AG04450 (cell line): ENCODE measurements at regions not wholly inside any gene's neighbourhood (a gene's known extent, or its start where the extent isn't known, plus 50 kb on each side); places are given as distances from the start of the nearest gene placed in this dataset.

Experiments
- CTCF ChIA-PET: fragments of 300-600, 350-600 bp; formaldehyde crosslinking; extraction: SDS; loops from one replicate; lab custom pipeline; 2022; ENCODE audit warnings: antibody characterized with exemption, inconsistent platforms; lab: Charles Lee
- POLR2A ChIA-PET: fragments of 350-600 bp; formaldehyde crosslinking; extraction: SDS; loops from one replicate; lab custom pipeline; 2021; ENCODE audit warnings: antibody characterized with exemption, inconsistent platforms; lab: Yijun Ruan, JAX
- DNase-seq: peaks from one replicate; pipeline ENCODE4 v3.0.0-alpha.2; 2011; ENCODE audit warnings: low read depth, low spot score
- H3K27ac ChIP-seq: one replicate; pipeline ENCODE4 v1.5.1; 2012; ENCODE audit warnings: low read depth, low read length, control low read depth
- H3K27me3 ChIP-seq: one replicate; pipeline ENCODE4 v1.6.0; 2012; ENCODE audit warnings: low read length; ENCODE audit not compliant: control insufficient read depth, insufficient read depth
- H3K4me3 ChIP-seq: 2 replicates; pipeline ENCODE4 v1.5.1; 2011; ENCODE audit warnings: mild to moderate bottlenecking, low read depth, low read length, control low read depth
- H3K9me3 ChIP-seq: 2 replicates; pipeline ENCODE4 v1.5.1; 2012; ENCODE audit warnings: low read length; ENCODE audit not compliant: control insufficient read depth, insufficient read depth
- TF ChIP-seq, protein P1 (sequence below): IDR thresholded peaks from 2 replicates; pipeline ENCODE4 v1.5.1; 2011; ENCODE audit warnings: low read depth, low read length, control low read depth, inconsistent platforms

DNA sequence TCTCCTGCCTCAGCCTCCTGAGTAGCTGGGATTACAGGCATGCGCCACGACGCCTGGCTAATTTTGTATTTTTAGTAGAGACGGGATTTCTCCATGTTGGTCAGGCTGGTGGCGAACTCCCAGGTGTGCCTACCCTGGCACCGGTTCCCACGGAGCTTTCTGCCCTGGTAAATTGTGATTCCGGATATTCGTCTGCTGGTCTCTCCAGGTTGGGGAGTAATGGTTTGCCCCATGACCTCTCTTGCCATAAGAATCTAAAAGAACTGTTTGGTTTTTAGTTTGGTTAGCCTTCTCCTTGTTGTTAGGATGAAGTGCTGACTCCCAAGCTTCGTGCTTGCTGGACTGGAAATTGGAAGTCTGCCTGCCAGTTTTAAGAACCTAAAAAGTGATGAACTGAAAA, 223.8 kb downstream of the BCAS1 start:
- no peaks in the 10 kb centered on the region for H3K27me3 ChIP-seq
- ChIA-PET CTCF (no interaction called here), POLR2A (interaction anchor here (1.0 kb wide), 1 partner anchor 17 kb away, joined by 3 read pairs; no protein-coding TSS in a partner anchor)
- TF ChIP-seq, protein P1, sequence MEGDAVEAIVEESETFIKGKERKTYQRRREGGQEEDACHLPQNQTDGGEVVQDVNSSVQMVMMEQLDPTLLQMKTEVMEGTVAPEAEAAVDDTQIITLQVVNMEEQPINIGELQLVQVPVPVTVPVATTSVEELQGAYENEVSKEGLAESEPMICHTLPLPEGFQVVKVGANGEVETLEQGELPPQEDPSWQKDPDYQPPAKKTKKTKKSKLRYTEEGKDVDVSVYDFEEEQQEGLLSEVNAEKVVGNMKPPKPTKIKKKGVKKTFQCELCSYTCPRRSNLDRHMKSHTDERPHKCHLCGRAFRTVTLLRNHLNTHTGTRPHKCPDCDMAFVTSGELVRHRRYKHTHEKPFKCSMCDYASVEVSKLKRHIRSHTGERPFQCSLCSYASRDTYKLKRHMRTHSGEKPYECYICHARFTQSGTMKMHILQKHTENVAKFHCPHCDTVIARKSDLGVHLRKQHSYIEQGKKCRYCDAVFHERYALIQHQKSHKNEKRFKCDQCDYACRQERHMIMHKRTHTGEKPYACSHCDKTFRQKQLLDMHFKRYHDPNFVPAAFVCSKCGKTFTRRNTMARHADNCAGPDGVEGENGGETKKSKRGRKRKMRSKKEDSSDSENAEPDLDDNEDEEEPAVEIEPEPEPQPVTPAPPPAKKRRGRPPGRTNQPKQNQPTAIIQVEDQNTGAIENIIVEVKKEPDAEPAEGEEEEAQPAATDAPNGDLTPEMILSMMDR = no peak
- no peak for DNase-seq
- no peak overlapping the region for H3K4me3 ChIP-seq
- H3K27ac ChIP-seq = no peak overlapping the region
- no peaks in the 10 kb centered on the region for H3K9me3 ChIP-seq

DNA sequence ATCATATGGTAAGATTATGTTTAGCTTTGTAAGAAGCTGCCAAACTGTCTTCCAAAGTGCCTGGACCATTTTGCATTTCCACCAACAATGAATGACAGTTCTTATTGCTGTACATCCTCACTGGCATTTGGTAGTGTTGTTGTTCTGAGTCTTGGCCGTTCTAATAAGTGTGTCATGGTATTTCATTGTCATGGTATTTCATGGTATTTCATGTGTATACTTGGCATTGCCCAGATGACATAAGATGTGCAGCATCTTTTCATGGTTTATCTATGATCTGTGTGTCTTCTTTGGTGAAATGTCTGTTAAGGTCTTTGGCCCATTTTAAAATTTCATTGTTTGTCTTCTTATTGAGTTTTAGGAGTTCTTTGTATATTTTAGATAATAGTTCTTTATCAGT, 224.4 kb downstream of the BCAS1 start:
- ChIA-PET POLR2A (no interaction called here), CTCF (no interaction called here)
- no peak for DNase-seq
- Histone ChIP-seq H3K27ac (no peak overlapping the region), H3K27me3 (no peaks in the 10 kb centered on the region), H3K4me3 (no peak overlapping the region), H3K9me3 (no peaks in the 10 kb centered on the region)
- TF ChIP-seq, protein P1 = no peak

DNA sequence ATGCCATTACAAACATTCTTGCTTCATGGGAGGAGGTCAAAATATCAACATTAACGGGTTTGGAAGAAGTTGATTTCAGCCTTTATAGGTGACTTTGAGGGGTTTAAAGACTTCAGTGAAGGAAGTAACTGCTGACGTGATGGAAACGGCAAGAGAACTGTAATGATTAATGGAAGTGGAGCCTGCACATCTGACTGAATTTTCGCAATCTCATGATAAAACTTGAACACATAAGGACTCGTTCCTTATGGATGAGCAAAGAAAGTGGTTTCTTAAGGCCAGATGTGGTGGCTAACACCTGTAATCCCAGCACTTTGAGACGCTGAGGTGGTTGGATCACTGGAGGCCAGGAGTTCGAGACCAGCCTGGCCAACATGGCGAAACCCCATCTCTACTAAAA, 226.1 kb downstream of the BCAS1 start:
- no peaks in the 10 kb centered on the region for H3K9me3 ChIP-seq
- TF ChIP-seq, protein P1 = no peak
- H3K4me3 ChIP-seq = no peak overlapping the region
- ChIA-PET CTCF (interaction anchor here (0.6 kb wide), 1 partner anchor 59 kb away, joined by 5 read pairs; no protein-coding TSS in a partner anchor), POLR2A (no interaction called here)
- no peak for DNase-seq
- no peak overlapping the region for H3K27ac ChIP-seq
- no peaks in the 10 kb centered on the region for H3K27me3 ChIP-seq

DNA sequence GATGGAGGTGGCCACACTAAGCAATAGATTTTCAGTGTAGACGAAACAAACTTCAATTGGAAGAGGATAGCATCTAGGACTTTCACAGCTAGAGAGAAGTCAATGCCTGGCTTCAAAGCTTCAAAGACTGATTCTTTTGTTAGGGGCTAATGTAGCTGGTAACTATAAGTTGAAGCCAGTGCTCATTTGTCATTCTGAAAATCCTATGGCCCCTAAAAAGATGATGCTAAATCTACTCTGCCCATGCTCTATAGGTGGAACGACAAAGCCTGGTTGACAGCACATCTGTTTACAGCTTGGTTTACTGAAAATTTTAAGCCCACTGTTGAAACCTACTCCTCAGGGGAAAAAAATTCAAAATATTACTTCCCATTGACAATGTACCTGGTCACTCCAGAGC, 226.7 kb downstream of the BCAS1 start:
- H3K4me3 ChIP-seq = no peak overlapping the region
- H3K27ac ChIP-seq = no peak overlapping the region
- DNase-seq = no peak
- no peaks in the 10 kb centered on the region for H3K27me3 ChIP-seq
- CTCF ChIA-PET = interaction anchor here (0.6 kb wide), 2 partner anchors 14 to 59 kb away, joined by 3 to 5 read pairs; no protein-coding TSS in a partner anchor
- POLR2A ChIA-PET = no interaction called here
- TF ChIP-seq, protein P1 = no peak
- no peaks in the 10 kb centered on the region for H3K9me3 ChIP-seq

DNA sequence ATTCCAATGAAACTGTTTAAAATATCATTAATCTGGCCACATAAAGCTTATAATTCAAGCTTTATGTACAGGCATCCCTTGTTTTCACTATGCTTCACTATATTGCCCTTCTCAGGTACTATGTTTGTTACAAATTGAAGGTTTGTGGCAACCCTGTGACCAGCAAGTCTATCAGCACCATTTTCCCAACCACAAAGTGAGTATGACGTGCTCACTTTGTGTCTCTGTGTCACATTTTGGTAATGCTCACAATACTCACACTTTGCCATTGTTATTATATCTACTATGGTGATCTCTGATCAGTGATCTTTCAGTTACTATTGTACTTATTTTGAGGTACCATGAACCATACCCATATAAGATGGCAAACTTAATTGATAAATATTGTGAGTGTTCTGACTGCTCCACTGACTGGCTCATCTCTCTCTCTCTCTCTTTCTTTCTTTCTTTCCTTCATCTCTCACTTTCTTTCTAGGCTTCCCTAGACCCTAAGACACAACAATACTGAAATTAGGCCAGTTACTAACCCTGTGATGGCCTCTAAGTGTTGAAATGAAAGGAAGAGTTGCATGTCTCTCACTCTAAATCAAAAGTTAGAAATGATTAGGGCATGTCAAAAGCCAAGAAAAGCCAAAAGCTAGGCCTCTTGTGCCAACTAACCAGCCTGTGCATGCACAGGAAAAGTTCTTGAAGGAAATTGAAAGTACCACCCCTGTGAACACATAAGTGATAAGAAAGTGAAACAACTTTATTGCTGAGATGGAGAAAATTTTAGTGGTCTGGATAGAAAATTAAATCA, 227.9 kb downstream of the BCAS1 start:
- DNase-seq = no peak
- TF ChIP-seq, protein P1 = no peak
- CTCF ChIA-PET = interaction anchor here (1.3 kb wide), 1 partner anchor 97 kb away, joined by 4 read pairs; no protein-coding TSS in a partner anchor
- Histone ChIP-seq H3K9me3 (no peaks in the 10 kb centered on the region), H3K27ac (no peak overlapping the region), H3K27me3 (no peaks in the 10 kb centered on the region), H3K4me3 (no peak overlapping the region)
- POLR2A ChIA-PET = no interaction called here
